SK-N-SH treated with all-trans-retinoic acid at 6 μM for 48 hours (cell line): ENCODE measurements at regions not wholly inside any gene's neighbourhood (a gene's known extent, or its start where the extent isn't known, plus 50 kb on each side); places are given as distances from the start of the nearest gene placed in this dataset.

Experiments used
- ARNTL ChIP-seq: fragments of 450-650 bp; formaldehyde crosslinking; IDR thresholded peaks from 2 replicates; pipeline ENCODE4 v1.5.0; 2020; ENCODE audit warnings: low read depth, mild to moderate bottlenecking, moderate library complexity, borderline replicate concordance
- BACH2 ChIP-seq: fragments of 250-450 bp; sonication (Bioruptor Pico); IDR thresholded peaks from 2 replicates; pipeline ENCODE4 v1.9.0; 2021; ENCODE audit warnings: mild to moderate bottlenecking, borderline replicate concordance
- ESRRG ChIP-seq: fragments of 250-450 bp; sonication (Bioruptor Pico); IDR thresholded peaks from 2 replicates; pipeline ENCODE4 v1.6.1; 2021; ENCODE audit warnings: mild to moderate bottlenecking
- ISL1 ChIP-seq: fragments of 250-450 bp; sonication (Bioruptor Pico); IDR thresholded peaks from 2 replicates; pipeline ENCODE4 v2.1.2; 2022; ENCODE audit warnings: mild to moderate bottlenecking, moderate library complexity
- OSR1 ChIP-seq: fragments of 250-450 bp; sonication (Bioruptor Pico); IDR thresholded peaks from 2 replicates; pipeline ENCODE4 v1.8.0; 2022; ENCODE audit warnings: moderate library complexity, mild to moderate bottlenecking, inconsistent platforms
- PPARA ChIP-seq: fragments of 250-450 bp; sonication (Bioruptor Pico); IDR thresholded peaks from 2 replicates; pipeline ENCODE4 v1.5.0; 2020; ENCODE audit warnings: mild to moderate bottlenecking, borderline replicate concordance
- RARB ChIP-seq: fragments of 250-450 bp; sonication (Bioruptor Pico); IDR thresholded peaks from 2 replicates; pipeline ENCODE4 v1.8.0; 2021; ENCODE audit warnings: mild to moderate bottlenecking, moderate library complexity
- ZFP3 ChIP-seq: fragments of 250-450 bp; sonication (Bioruptor Pico); IDR thresholded peaks from 2 replicates; pipeline ENCODE4 v1.5.0; 2020; ENCODE audit warnings: mild to moderate bottlenecking, moderate library complexity
- ZFP30 ChIP-seq: fragments of 450-650 bp; formaldehyde crosslinking; IDR thresholded peaks from 2 replicates; pipeline ENCODE4 v1.5.0; 2022; ENCODE audit warnings: mild to moderate bottlenecking, moderate library complexity
- ZNF565 ChIP-seq: fragments of 450-650 bp; formaldehyde crosslinking; conservative IDR thresholded peaks from 2 replicates; pipeline ENCODE4 v1.5.0; 2020; ENCODE audit warnings: low read depth, mild to moderate bottlenecking, moderate library complexity
- ZNF8 ChIP-seq: fragments of 450-650 bp; formaldehyde crosslinking; IDR thresholded peaks from 2 replicates; pipeline ENCODE4 v1.5.0; 2020; ENCODE audit warnings: mild to moderate bottlenecking, moderate library complexity
- TF ChIP-seq, protein P1 (sequence below): fragments of 250-450 bp; sonication (Bioruptor Pico); IDR thresholded peaks from 2 replicates; pipeline ENCODE4 v1.5.1; 2021; ENCODE audit warnings: mild to moderate bottlenecking, moderate library complexity
- TF ChIP-seq, protein P2 (sequence below): fragments of 250-450 bp; sonication (Bioruptor Pico); IDR thresholded peaks from 2 replicates; pipeline ENCODE4 v1.5.0; 2020; ENCODE audit warnings: mild to moderate bottlenecking, moderate library complexity
- TF ChIP-seq, protein P3 (sequence below): fragments of 250-450 bp; sonication (Bioruptor Pico); IDR thresholded peaks from 2 replicates; pipeline ENCODE4 v1.8.0; 2020; ENCODE audit warnings: mild to moderate bottlenecking, moderate library complexity, borderline replicate concordance

DNA sequence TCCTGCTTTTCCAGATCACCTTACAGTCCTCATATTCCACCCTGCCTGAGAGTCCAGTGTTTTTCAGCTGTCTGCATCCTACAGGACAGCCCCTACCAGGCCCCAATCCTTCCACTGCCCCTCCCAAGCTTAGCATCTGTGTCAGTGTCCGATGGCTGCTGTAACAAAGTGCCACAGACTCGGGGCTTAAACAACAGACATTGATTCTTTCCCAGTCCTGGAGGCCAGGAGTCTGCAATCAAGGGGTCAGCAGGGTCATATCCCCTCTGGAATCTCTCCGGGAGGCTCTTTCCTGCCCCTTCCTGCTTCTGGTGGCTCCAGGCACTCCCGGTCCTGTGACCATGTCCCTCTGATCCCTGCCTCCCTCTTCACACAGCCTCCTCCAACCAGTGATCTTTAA is 396.6 kb upstream of the MAP3K7 start:
- TF ChIP-seq RARB (no peak), ZFP30 (no peak), ZNF8 (CRISPR knock-in tag) (no peak), ZNF565 (CRISPR knock-in tag) (no peak), OSR1 (CRISPR knock-in tag) (no peak), PPARA (CRISPR knock-in tag) (no peak), ZFP3 (CRISPR knock-in tag) (no peak), ARNTL (CRISPR knock-in tag) (no peak), ISL1 (CRISPR knock-in tag) (no peak), ESRRG (CRISPR knock-in tag) (no peak), BACH2 (no peak)
- TF ChIP-seq, protein P1, sequence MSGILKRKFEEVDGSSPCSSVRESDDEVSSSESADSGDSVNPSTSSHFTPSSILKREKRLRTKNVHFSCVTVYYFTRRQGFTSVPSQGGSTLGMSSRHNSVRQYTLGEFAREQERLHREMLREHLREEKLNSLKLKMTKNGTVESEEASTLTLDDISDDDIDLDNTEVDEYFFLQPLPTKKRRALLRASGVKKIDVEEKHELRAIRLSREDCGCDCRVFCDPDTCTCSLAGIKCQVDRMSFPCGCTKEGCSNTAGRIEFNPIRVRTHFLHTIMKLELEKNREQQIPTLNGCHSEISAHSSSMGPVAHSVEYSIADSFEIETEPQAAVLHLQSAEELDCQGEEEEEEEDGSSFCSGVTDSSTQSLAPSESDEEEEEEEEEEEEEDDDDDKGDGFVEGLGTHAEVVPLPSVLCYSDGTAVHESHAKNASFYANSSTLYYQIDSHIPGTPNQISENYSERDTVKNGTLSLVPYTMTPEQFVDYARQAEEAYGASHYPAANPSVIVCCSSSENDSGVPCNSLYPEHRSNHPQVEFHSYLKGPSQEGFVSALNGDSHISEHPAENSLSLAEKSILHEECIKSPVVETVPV (CRISPR knock-in tag): no peak
- TF ChIP-seq, protein P2, sequence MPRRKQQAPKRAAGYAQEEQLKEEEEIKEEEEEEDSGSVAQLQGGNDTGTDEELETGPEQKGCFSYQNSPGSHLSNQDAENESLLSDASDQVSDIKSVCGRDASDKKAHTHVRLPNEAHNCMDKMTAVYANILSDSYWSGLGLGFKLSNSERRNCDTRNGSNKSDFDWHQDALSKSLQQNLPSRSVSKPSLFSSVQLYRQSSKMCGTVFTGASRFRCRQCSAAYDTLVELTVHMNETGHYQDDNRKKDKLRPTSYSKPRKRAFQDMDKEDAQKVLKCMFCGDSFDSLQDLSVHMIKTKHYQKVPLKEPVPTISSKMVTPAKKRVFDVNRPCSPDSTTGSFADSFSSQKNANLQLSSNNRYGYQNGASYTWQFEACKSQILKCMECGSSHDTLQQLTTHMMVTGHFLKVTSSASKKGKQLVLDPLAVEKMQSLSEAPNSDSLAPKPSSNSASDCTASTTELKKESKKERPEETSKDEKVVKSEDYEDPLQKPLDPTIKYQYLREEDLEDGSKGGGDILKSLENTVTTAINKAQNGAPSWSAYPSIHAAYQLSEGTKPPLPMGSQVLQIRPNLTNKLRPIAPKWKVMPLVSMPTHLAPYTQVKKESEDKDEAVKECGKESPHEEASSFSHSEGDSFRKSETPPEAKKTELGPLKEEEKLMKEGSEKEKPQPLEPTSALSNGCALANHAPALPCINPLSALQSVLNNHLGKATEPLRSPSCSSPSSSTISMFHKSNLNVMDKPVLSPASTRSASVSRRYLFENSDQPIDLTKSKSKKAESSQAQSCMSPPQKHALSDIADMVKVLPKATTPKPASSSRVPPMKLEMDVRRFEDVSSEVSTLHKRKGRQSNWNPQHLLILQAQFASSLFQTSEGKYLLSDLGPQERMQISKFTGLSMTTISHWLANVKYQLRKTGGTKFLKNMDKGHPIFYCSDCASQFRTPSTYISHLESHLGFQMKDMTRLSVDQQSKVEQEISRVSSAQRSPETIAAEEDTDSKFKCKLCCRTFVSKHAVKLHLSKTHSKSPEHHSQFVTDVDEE (CRISPR knock-in tag): no peak
- TF ChIP-seq, protein P3, sequence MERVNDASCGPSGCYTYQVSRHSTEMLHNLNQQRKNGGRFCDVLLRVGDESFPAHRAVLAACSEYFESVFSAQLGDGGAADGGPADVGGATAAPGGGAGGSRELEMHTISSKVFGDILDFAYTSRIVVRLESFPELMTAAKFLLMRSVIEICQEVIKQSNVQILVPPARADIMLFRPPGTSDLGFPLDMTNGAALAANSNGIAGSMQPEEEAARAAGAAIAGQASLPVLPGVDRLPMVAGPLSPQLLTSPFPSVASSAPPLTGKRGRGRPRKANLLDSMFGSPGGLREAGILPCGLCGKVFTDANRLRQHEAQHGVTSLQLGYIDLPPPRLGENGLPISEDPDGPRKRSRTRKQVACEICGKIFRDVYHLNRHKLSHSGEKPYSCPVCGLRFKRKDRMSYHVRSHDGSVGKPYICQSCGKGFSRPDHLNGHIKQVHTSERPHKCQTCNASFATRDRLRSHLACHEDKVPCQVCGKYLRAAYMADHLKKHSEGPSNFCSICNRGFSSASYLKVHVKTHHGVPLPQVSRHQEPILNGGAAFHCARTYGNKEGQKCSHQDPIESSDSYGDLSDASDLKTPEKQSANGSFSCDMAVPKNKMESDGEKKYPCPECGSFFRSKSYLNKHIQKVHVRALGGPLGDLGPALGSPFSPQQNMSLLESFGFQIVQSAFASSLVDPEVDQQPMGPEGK (CRISPR knock-in tag): no peak
